Hepatocyte (in vitro differentiated cells): ENCODE measurements at regions not wholly inside any gene's neighbourhood (a gene's known extent, or its start where the extent isn't known, plus 50 kb on each side); places are given as distances from the start of the nearest gene placed in this dataset.

Source experiments
- EZH2 ChIP-seq: fragments of 200-600 bp; sonication (generic); IDR thresholded peaks from 2 replicates; pipeline ENCODE4 v1.6.1; 2016; ENCODE audit warnings: antibody characterized with exemption, mild to moderate bottlenecking, borderline replicate concordance
- TF ChIP-seq, protein P1 (sequence below): fragments of 200-600 bp; sonication (generic); IDR thresholded peaks from 2 replicates; pipeline ENCODE4 v1.5.1; 2016; ENCODE audit warnings: antibody characterized with exemption, mild to moderate bottlenecking; ENCODE audit not compliant: poor library complexity

DNA sequence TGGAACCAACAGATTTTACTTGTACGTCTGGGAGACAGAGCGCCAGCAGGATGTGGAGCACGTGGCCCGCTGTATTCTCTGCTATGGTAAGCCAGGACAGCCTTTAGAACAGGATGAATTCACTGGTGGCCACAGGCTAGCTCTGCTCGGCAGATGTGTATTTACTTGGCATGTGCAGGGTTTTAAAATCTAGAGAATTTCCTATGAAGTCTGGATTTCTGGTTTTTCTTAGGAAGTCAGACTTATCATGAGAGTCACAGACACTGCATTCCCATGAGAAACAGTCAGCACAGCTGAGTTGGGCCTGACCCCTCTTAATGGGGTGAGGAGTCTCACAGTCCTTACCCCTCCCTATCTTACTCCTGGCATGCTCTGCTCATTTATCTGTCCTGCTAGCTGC, 84.6 kb upstream of the COL6A5 start:
- TF ChIP-seq, protein P1, sequence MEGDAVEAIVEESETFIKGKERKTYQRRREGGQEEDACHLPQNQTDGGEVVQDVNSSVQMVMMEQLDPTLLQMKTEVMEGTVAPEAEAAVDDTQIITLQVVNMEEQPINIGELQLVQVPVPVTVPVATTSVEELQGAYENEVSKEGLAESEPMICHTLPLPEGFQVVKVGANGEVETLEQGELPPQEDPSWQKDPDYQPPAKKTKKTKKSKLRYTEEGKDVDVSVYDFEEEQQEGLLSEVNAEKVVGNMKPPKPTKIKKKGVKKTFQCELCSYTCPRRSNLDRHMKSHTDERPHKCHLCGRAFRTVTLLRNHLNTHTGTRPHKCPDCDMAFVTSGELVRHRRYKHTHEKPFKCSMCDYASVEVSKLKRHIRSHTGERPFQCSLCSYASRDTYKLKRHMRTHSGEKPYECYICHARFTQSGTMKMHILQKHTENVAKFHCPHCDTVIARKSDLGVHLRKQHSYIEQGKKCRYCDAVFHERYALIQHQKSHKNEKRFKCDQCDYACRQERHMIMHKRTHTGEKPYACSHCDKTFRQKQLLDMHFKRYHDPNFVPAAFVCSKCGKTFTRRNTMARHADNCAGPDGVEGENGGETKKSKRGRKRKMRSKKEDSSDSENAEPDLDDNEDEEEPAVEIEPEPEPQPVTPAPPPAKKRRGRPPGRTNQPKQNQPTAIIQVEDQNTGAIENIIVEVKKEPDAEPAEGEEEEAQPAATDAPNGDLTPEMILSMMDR, result no peak
- TF ChIP-seq EZH2, result no peak
